H9 (cell line): ENCODE measurements at regions not wholly inside any gene's neighbourhood (a gene's known extent, or its start where the extent isn't known, plus 50 kb on each side); places are given as distances from the start of the nearest gene placed in this dataset.

Experiments used
- DNase-seq: peaks from one replicate; pipeline ENCODE4 v3.0.0-alpha.2; 2017
- H2AFZ ChIP-seq: one replicate; pipeline ENCODE4 v1.6.1; 2013; ENCODE audit warnings: mild to moderate bottlenecking, low read length, control low read depth, moderate library complexity
- H2AK5ac ChIP-seq: 2 replicates; pipeline ENCODE4 v1.6.1; 2013; ENCODE audit warnings: low read length, control low read depth, mixed read lengths; ENCODE audit not compliant: insufficient read length
- H2BK120ac ChIP-seq: one replicate; pipeline ENCODE4 v1.6.1; 2013; ENCODE audit warnings: low read depth, mild to moderate bottlenecking, low read length, control low read depth, inconsistent platforms; ENCODE audit not compliant: poor library complexity, severe bottlenecking
- H2BK12ac ChIP-seq: 2 replicates; pipeline ENCODE4 v1.6.1; 2013; ENCODE audit warnings: low read length, control low read depth, mixed read lengths, low read depth; ENCODE audit not compliant: insufficient read length
- H2BK15ac ChIP-seq: 2 replicates; pipeline ENCODE4 v1.6.1; 2013; ENCODE audit warnings: low read depth, low read length, control low read depth
- H2BK20ac ChIP-seq: one replicate; pipeline ENCODE4 v1.6.1; 2013; ENCODE audit warnings: low read depth, mild to moderate bottlenecking, low read length, control low read depth, inconsistent platforms; ENCODE audit not compliant: poor library complexity, severe bottlenecking
- H2BK5ac ChIP-seq: 2 replicates; pipeline ENCODE4 v1.6.1; 2013; ENCODE audit warnings: low read length, control low read depth, mixed read lengths; ENCODE audit not compliant: insufficient read length
- H3K14ac ChIP-seq: 2 replicates; pipeline ENCODE4 v1.6.1; 2013; ENCODE audit warnings: low read length, control low read depth; ENCODE audit not compliant: insufficient read depth
- H3K18ac ChIP-seq: 2 replicates; pipeline ENCODE4 v1.6.1; 2013; ENCODE audit warnings: low read depth, mild to moderate bottlenecking, mixed read lengths, low read length, control low read depth; ENCODE audit not compliant: insufficient read length
- H3K23ac ChIP-seq: 2 replicates; pipeline ENCODE4 v1.6.1; 2013; ENCODE audit warnings: low read length, control low read depth, mixed read lengths, low read depth; ENCODE audit not compliant: insufficient read length
- H3K23me2 ChIP-seq: 2 replicates; pipeline ENCODE4 v1.6.1; 2013; ENCODE audit warnings: low read depth, mild to moderate bottlenecking, mixed read lengths, low read length, control low read depth; ENCODE audit not compliant: insufficient read length, poor library complexity, severe bottlenecking
- H3K27ac ChIP-seq: 2 replicates; pipeline ENCODE4 v1.5.1; 2013; ENCODE audit warnings: low read length, control low read depth, mixed read lengths, low read depth; ENCODE audit not compliant: insufficient read length
- H3K27me3 ChIP-seq: 2 replicates; pipeline ENCODE4 v1.6.1; 2013; ENCODE audit warnings: low read length, control low read depth, inconsistent platforms; ENCODE audit not compliant: insufficient read depth
- H3K4ac ChIP-seq: 2 replicates; pipeline ENCODE4 v1.6.1; 2013; ENCODE audit warnings: low read depth, mild to moderate bottlenecking, control low read depth, inconsistent platforms, low read length, moderate library complexity
- H3K4me1 ChIP-seq: 2 replicates; pipeline ENCODE4 v1.6.1; 2013; ENCODE audit warnings: low read length, control low read depth, inconsistent platforms; ENCODE audit not compliant: insufficient read depth
- H3K4me2 ChIP-seq: 2 replicates; pipeline ENCODE4 v1.6.1; 2013; ENCODE audit warnings: low read length, control low read depth, mixed read lengths; ENCODE audit not compliant: insufficient read length, insufficient read depth
- H3K56ac ChIP-seq: 2 replicates; pipeline ENCODE4 v1.6.1; 2013; ENCODE audit warnings: low read depth, mild to moderate bottlenecking, mixed read lengths, low read length, control low read depth; ENCODE audit not compliant: insufficient read length
- H3K79me1 ChIP-seq: 2 replicates; pipeline ENCODE4 v1.6.1; 2013; ENCODE audit warnings: low read depth, mild to moderate bottlenecking, moderate library complexity, low read length, control low read depth, inconsistent platforms; ENCODE audit not compliant: insufficient read depth, poor library complexity, severe bottlenecking
- H3K79me2 ChIP-seq: 2 replicates; pipeline ENCODE4 v1.6.1; 2013; ENCODE audit warnings: low read length, control low read depth, inconsistent platforms; ENCODE audit not compliant: insufficient read depth
- H3K9ac ChIP-seq: 2 replicates; pipeline ENCODE4 v1.6.1; 2013; ENCODE audit warnings: low read length, control low read depth, mixed read lengths; ENCODE audit not compliant: insufficient read length; ENCODE audit errors: extremely low read depth
- H3K9me3 ChIP-seq: one replicate; pipeline ENCODE4 v1.6.1; 2013; ENCODE audit warnings: low read depth, low read length, inconsistent platforms; ENCODE audit not compliant: control insufficient read depth
- H3T11ph ChIP-seq: one replicate; pipeline ENCODE4 v1.6.1; 2013; ENCODE audit warnings: mild to moderate bottlenecking, low read length, control low read depth, inconsistent platforms
- H4K20me1 ChIP-seq: one replicate; pipeline ENCODE4 v1.6.1; 2013; ENCODE audit not compliant: control insufficient read depth, insufficient read length, insufficient read depth
- H4K5ac ChIP-seq: 2 replicates; pipeline ENCODE4 v1.6.1; 2013; ENCODE audit warnings: low read depth, mild to moderate bottlenecking, mixed read lengths, low read length, control low read depth; ENCODE audit not compliant: insufficient read length
- H4K8ac ChIP-seq: replicated peaks from 2 replicates; pipeline ENCODE4 v1.6.1; 2013; ENCODE audit warnings: low read length, control low read depth, mixed read lengths, low read depth; ENCODE audit not compliant: insufficient read length
- H4K91ac ChIP-seq: 2 replicates; pipeline ENCODE4 v1.6.1; 2013; ENCODE audit warnings: low read depth, mild to moderate bottlenecking, moderate library complexity, mixed read lengths, low read length, control low read depth; ENCODE audit not compliant: insufficient read length
- H3K27ac Mint-ChIP-seq, 3 experiments: 2 replicates in 2 of 3; 3 replicates in 1 of 3; pipeline ENCODE4 v1.8.0; 2020 to 2021; ENCODE audit warnings: mixed read lengths in 3 of 3, mild to moderate bottlenecking in 1 of 3, moderate library complexity in 1 of 3
- H3K27me3 Mint-ChIP-seq: 2 replicates; pipeline ENCODE4 v1.8.0; 2021; ENCODE audit warnings: low read depth, mild to moderate bottlenecking, moderate library complexity, mixed read lengths
- H3K36me3 Mint-ChIP-seq, 3 experiments: 2 replicates in 2 of 3; 3 replicates in 1 of 3; pipeline ENCODE4 v1.8.0; 2020 to 2021; ENCODE audit warnings: low read depth in 3 of 3, mixed read lengths in 3 of 3; ENCODE audit not compliant: insufficient read depth in 1 of 3
- H3K4me1 Mint-ChIP-seq, 2 experiments: 2 replicates each; pipeline ENCODE4 v1.8.0; 2020; ENCODE audit warnings: mixed read lengths in 2 of 2
- H3K4me3 Mint-ChIP-seq, 2 experiments: 2 replicates in 1 of 2; 3 replicates in 1 of 2; pipeline ENCODE4 v1.8.0; 2020 to 2021; ENCODE audit warnings: mild to moderate bottlenecking in 2 of 2, mixed read lengths in 2 of 2, moderate library complexity in 1 of 2
- H3K9me3 Mint-ChIP-seq, 2 experiments: 2 replicates in 1 of 2; 3 replicates in 1 of 2; pipeline ENCODE4 v1.8.0; 2020; ENCODE audit warnings: mild to moderate bottlenecking in 2 of 2, mixed read lengths in 2 of 2, moderate library complexity in 1 of 2
- WGBS: extraction: QIAGEN DNeasy Blood & Tissue Kit; methylation state at CpG from one replicate; pipeline ENCODE4 v1.1.7; 2013; ENCODE audit warnings: missing lambda C conversion rate, low lambda C conversion rate, mixed read lengths; ENCODE audit not compliant: insufficient read length; ENCODE audit errors: extremely low coverage; 5-methylcytosine and 5-hydroxymethylcytosine counted together
- TF ChIP-seq, protein P1 (sequence below): fragments of 200-600 bp; sonication (generic); conservative IDR thresholded peaks from 3 replicates; pipeline ENCODE4 v1.8.0; 2021; ENCODE audit warnings: antibody characterized with exemption, mild to moderate bottlenecking

DNA sequence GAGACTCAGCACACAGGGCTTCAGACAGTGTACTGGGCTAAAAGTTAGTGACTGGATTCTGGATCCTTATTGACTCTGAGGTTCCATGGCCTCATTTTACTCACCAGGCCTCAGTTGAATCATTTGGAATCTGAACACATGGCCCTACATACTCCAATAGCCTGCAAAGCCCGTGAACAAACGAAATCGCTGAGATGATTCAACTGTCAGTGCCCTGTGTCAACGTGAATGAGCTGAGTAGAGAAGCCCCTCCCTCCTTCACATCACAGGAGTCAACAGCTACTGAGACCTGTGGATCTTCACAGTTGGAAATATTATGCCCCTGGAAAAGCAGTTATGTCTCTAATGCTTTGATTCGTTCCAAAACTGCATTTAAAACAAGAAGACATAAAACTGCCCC, 429.3 kb downstream of the GADD45G start:
- Mint-ChIP-seq H3K9me3 (no peaks in the 10 kb centered on the region), H3K4me3 (no peak overlapping the region), H3K27ac (no peak overlapping the region), H3K36me3 (no peaks in the 10 kb centered on the region), H3K27me3 (no peaks in the 10 kb centered on the region; the same call in 1 of the 2 replicates), H3K4me1 (peaks cover 31 to 45% of the 10 kb centered on the region in 2 experiments)
- Histone ChIP-seq H4K20me1 (no peaks in the 10 kb centered on the region), H3K4me1 (peaks cover 12% of the 10 kb centered on the region; the same call in 1 of the 2 replicates), H4K8ac (no peak overlapping the region), H3K23ac (no peak overlapping the region), H3K56ac (no peak overlapping the region), H3K27me3 (no peaks in the 10 kb centered on the region), H2BK15ac (no peak overlapping the region), H3K9ac (no peak overlapping the region), H3K27ac (no peak overlapping the region), H3K9me3 (no peaks in the 10 kb centered on the region), H3K23me2 (no peaks in the 10 kb centered on the region), H4K5ac (no peak overlapping the region), H3K4ac (no peak overlapping the region), H2BK120ac (no peak overlapping the region), H2BK20ac (no peak overlapping the region), H3K79me2 (no peaks in the 10 kb centered on the region), H2AK5ac (no peak overlapping the region), H2BK5ac (no peak overlapping the region), H3K4me2 (no peak overlapping the region), H3K79me1 (no peaks in the 10 kb centered on the region), H2AFZ (no peak overlapping the region), H4K91ac (no peak overlapping the region), H2BK12ac (no peak overlapping the region), H3K18ac (no peak overlapping the region), H3K14ac (no peak overlapping the region), H3T11ph (no peak overlapping the region)
- DNase-seq = no peak
- TF ChIP-seq, protein P1, sequence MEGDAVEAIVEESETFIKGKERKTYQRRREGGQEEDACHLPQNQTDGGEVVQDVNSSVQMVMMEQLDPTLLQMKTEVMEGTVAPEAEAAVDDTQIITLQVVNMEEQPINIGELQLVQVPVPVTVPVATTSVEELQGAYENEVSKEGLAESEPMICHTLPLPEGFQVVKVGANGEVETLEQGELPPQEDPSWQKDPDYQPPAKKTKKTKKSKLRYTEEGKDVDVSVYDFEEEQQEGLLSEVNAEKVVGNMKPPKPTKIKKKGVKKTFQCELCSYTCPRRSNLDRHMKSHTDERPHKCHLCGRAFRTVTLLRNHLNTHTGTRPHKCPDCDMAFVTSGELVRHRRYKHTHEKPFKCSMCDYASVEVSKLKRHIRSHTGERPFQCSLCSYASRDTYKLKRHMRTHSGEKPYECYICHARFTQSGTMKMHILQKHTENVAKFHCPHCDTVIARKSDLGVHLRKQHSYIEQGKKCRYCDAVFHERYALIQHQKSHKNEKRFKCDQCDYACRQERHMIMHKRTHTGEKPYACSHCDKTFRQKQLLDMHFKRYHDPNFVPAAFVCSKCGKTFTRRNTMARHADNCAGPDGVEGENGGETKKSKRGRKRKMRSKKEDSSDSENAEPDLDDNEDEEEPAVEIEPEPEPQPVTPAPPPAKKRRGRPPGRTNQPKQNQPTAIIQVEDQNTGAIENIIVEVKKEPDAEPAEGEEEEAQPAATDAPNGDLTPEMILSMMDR = no peak
- WGBS = no CpG with 5 or more reads among the region's 5 CpGs
